GM12865 (cell line): ENCODE measurements at regions not wholly inside any gene's neighbourhood (a gene's known extent, or its start where the extent isn't known, plus 50 kb on each side); places are given as distances from the start of the nearest gene placed in this dataset.

Source experiments
- DNase-seq: peaks from one replicate; pipeline ENCODE4 v3.0.0; 2010; ENCODE audit warnings: low read depth
- H3K4me3 ChIP-seq: 2 replicates; pipeline ENCODE4 v1.5.1; 2011; ENCODE audit warnings: mild to moderate bottlenecking, low read depth, low read length, control low read depth
- TF ChIP-seq, protein P1 (sequence below): IDR thresholded peaks from 2 replicates; pipeline ENCODE4 v1.5.1; 2011; ENCODE audit warnings: low read length, control low read depth, low read depth, inconsistent platforms; ENCODE audit not compliant: insufficient read depth; ENCODE audit errors: missing control alignments

DNA sequence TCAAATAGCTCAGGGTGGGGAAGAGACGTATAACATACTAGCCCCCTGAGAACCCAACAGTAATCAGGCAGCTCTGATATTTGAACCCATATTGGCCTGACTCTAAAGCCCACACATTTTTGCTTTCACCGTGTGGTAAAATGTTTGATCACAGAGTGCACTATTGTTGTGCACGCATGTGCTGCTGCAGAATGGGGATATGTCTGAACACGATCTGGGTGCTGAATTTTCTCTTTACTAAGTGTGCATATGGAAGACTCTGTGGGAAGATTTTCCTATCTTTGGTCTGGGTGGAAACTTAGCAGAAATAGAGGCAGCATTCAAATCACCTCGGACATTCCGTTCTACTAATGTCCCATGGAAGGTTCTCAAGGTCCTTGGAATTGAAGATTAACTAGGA is 800.1 kb downstream of the TFAP2A start:
- H3K4me3 ChIP-seq = no peak overlapping the region
- TF ChIP-seq, protein P1, sequence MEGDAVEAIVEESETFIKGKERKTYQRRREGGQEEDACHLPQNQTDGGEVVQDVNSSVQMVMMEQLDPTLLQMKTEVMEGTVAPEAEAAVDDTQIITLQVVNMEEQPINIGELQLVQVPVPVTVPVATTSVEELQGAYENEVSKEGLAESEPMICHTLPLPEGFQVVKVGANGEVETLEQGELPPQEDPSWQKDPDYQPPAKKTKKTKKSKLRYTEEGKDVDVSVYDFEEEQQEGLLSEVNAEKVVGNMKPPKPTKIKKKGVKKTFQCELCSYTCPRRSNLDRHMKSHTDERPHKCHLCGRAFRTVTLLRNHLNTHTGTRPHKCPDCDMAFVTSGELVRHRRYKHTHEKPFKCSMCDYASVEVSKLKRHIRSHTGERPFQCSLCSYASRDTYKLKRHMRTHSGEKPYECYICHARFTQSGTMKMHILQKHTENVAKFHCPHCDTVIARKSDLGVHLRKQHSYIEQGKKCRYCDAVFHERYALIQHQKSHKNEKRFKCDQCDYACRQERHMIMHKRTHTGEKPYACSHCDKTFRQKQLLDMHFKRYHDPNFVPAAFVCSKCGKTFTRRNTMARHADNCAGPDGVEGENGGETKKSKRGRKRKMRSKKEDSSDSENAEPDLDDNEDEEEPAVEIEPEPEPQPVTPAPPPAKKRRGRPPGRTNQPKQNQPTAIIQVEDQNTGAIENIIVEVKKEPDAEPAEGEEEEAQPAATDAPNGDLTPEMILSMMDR = no peak
- no peak for DNase-seq

DNA sequence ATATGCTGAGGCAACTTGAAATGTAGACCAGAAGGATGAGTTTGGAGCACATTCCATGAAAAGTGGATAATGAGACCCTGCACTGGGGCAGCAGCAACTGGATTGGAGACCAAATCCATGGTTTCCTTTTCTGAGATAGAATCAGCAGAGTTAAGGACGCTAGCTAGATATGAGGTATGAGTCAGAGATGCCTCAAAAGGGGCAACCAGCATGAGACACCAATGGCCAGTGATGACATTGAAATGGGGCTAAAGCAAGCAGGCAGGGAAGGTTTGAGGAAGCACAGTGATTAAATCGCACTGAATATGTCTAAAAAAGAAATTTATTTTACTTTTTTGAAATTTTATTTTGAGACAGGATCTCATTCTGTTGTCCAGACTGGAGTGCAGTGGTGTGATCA is 802.4 kb downstream of the TFAP2A start:
- H3K4me3 ChIP-seq = no peak overlapping the region
- no peak for DNase-seq
- TF ChIP-seq, protein P1 = no peak

DNA sequence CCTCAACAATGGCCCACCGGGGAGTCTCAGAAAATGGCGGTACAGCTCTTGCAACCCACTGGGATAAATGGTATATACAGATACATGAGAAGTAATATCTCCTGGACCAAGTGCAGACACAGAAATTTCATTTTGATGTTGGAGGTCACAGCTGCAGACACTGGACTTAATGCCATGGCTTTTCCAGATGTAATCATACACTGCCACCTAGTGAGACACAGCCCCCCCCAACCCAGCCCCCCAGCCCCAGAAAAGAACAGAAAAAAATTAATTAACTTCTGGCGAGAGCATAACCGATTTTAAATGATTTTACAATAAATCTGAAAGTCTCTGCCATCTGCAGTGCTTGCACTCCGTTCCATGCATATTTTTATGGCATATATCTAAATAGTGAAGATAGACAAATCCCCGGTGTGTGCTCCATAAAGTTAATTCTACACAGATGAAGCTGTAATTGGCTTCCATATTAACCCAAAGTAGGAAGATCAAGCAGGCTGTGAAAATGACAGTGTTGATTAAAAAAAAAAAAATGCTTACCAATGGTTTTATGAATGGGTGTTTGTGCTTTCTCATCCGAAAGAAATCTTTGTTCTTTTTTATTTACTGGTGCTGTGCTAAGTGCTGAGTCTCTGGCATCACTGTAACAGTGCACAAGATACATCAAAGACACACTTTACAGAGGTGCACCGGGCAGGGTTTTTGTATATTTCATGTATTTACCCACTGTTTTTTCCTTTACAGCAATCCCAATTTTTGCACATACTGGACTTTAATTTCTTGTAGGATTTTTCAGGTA is 804.1 kb downstream of the TFAP2A start:
- DNase-seq = no peak
- H3K4me3 ChIP-seq = no peak overlapping the region
- TF ChIP-seq, protein P1 = no peak

DNA sequence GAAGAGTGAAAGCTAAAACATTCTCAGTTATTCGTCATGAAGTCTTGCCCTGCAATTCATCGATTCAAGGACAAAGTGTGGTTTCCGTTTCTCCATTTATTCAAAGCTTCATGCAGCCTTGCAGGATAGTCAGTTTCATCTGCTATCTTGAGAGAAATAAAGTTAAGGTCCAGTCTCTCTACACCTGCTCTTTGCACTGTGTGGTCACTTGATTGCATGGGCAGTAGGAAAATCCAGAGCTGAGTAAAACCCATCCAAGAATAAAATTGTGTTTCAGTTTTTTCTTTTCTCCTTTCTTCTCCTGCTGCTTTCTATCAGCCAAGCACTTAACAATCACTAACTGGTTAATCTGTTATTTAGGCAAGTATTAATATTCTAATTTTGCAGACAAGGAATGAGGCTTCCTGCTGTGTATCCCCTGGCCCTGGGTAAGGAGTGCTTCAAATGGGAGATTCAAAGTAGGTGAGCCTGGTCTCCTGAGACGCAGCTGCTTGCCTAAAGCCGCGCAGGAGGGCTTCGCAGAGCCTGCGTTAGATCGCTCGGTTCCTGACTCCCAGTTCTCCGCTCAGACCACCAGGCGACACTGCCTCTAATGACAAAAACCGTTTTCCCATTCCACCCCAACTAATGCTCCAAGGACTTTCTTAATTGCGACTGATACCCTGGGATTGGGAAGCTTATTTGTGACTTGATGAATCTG is 808.3 kb downstream of the TFAP2A start:
- TF ChIP-seq, protein P1 = no peak
- DNase-seq = no peak
- H3K4me3 ChIP-seq = no peak overlapping the region

DNA sequence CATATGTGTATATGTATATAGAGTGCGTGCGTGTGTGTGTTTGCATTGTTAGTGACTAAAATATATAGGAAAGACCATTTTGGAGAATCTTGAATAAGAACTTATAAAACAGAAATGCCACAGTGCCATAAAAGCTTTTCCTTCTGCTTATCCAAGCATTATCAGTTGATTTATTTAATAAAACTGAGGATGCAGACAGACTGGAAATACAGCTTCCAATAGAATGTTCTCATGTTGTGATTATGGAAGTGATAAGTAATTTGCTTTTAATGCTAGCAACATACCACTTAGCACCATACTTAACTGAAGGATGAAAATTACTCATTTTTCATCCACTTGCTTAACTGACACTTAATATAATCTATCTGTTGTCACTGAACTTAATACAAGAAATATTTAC is 820.1 kb downstream of the TFAP2A start:
- TF ChIP-seq, protein P1 = no peak
- DNase-seq = no peak
- no peak overlapping the region for H3K4me3 ChIP-seq

DNA sequence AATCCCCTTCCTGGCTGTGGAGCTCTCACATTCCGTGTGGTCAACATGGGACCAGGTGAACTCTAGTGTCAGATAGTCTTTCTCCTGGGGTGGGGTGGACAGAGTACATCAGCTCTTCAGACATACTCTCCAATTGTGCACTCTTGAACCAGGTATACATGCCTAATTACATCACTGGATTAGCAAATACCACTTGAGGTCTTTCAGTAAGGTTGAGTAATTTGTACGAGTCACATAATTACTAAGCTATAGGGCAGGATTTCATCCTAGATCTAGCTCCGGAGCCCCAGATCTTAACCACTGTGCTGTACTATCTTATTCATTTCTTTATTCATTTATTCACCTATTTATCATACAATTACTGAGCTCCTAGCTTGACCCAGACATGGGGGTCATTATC is 821.3 kb downstream of the TFAP2A start:
- TF ChIP-seq, protein P1 = no peak
- DNase-seq = no peak
- no peak overlapping the region for H3K4me3 ChIP-seq
